ENCODE measurements at regions not wholly inside any gene's neighbourhood (a gene's known extent, or its start where the extent isn't known, plus 50 kb on each side); places are given as distances from the start of the nearest gene placed in this dataset.

- in situ Hi-C loops (cut with MboI; ENCODE audit: low sequenced_read_pairs), result no loop called here
Measured at GRCh38 chr4:104418286-104418685, 76.4 kb downstream of the CXXC4 start.

GRCh38 chr4:104417357-104417882 lies 77.3 kb downstream of the CXXC4 start:
- in situ Hi-C loops (cut with MboI; ENCODE audit: low sequenced_read_pairs), result no loop called here

- in situ Hi-C loops (cut with MboI; ENCODE audit: low sequenced_read_pairs), result no loop called here
Measured at GRCh38 chr4:104416725-104417356, 77.9 kb downstream of the CXXC4 start.

- in situ Hi-C loops (cut with MboI; ENCODE audit: low sequenced_read_pairs), result no loop called here
Measured at GRCh38 chr4:104413487-104413886, 81.2 kb downstream of the CXXC4 start.

- in situ Hi-C loops (cut with MboI; ENCODE audit: low sequenced_read_pairs), result no loop called here
Measured at GRCh38 chr4:104412344-104412743, 82.3 kb downstream of the CXXC4 start.

- in situ Hi-C loops (cut with MboI; ENCODE audit: low sequenced_read_pairs), result no loop called here
Measured at GRCh38 chr4:104411502-104411901, 83.2 kb downstream of the CXXC4 start.

- in situ Hi-C loops (cut with MboI; ENCODE audit: low sequenced_read_pairs), result no loop called here
Measured at GRCh38 chr4:104408878-104409277, 85.8 kb downstream of the CXXC4 start.

GRCh38 chr4:104404361-104404760 lies 90.3 kb downstream of the CXXC4 start:
- in situ Hi-C loops (cut with MboI; ENCODE audit: low sequenced_read_pairs), result no loop called here

- in situ Hi-C loops (cut with MboI; ENCODE audit: low sequenced_read_pairs), result no loop called here
Measured at GRCh38 chr4:104395168-104395614, 99.5 kb downstream of the CXXC4 start.

- in situ Hi-C loops (cut with MboI; ENCODE audit: low sequenced_read_pairs), result no loop called here
Measured at GRCh38 chr4:104394406-104395167, 100.1 kb downstream of the CXXC4 start.

- in situ Hi-C loops (cut with MboI; ENCODE audit: low sequenced_read_pairs), result no loop called here
Measured at GRCh38 chr4:104393655-104394324, 100.9 kb downstream of the CXXC4 start.

GRCh38 chr4:104385713-104386112 lies 109.0 kb downstream of the CXXC4 start:
- in situ Hi-C loops (cut with MboI; ENCODE audit: low sequenced_read_pairs), result no loop called here

GRCh38 chr4:104382961-104383360 lies 111.7 kb downstream of the CXXC4 start:
- in situ Hi-C loops (cut with MboI; ENCODE audit: low sequenced_read_pairs), result no loop called here

GRCh38 chr4:104381729-104382128 lies 113.0 kb downstream of the CXXC4 start:
- in situ Hi-C loops (cut with MboI; ENCODE audit: low sequenced_read_pairs), result no loop called here

- in situ Hi-C loops (cut with MboI; ENCODE audit: low sequenced_read_pairs), result no loop called here
Measured at GRCh38 chr4:104365618-104366017, 129.1 kb downstream of the CXXC4 start.

GRCh38 chr4:104353481-104353880 lies 141.2 kb downstream of the CXXC4 start:
- in situ Hi-C loops (cut with MboI; ENCODE audit: low sequenced_read_pairs), result no loop called here

GRCh38 chr4:104352211-104352610 lies 142.5 kb downstream of the CXXC4 start:
- in situ Hi-C loops (cut with MboI; ENCODE audit: low sequenced_read_pairs), result no loop called here

- in situ Hi-C loops (cut with MboI; ENCODE audit: low sequenced_read_pairs), result no loop called here
Measured at GRCh38 chr4:104351706-104352105, 143.0 kb downstream of the CXXC4 start.

GRCh38 chr4:104345598-104346242 lies 149.0 kb downstream of the CXXC4 start:
- in situ Hi-C loops (cut with MboI; ENCODE audit: low sequenced_read_pairs), result no loop called here

GRCh38 chr4:104344342-104344980 lies 150.2 kb downstream of the CXXC4 start:
- in situ Hi-C loops (cut with MboI; ENCODE audit: low sequenced_read_pairs), result no loop called here

- in situ Hi-C loops (cut with MboI; ENCODE audit: low sequenced_read_pairs), result no loop called here
Measured at GRCh38 chr4:104334410-104334809, 160.3 kb downstream of the CXXC4 start.

Data from HL-60/S4 (cell line).